ENCODE measurements at regions not wholly inside any gene's neighbourhood (a gene's known extent, or its start where the extent isn't known, plus 50 kb on each side); places are given as distances from the start of the nearest gene placed in this dataset.
"Not testable (repeated sequence)": the region's sequence is repeated elsewhere in the genome, so short reads cannot be mapped to it uniquely, and the experiment has no call there.

GRCh38 chr6:119942078-119942752, 592.7 kb upstream of the MAN1A1 start:
- no peaks in the 10 kb centered on the region for H3K36me3 Mint-ChIP-seq

DNA sequence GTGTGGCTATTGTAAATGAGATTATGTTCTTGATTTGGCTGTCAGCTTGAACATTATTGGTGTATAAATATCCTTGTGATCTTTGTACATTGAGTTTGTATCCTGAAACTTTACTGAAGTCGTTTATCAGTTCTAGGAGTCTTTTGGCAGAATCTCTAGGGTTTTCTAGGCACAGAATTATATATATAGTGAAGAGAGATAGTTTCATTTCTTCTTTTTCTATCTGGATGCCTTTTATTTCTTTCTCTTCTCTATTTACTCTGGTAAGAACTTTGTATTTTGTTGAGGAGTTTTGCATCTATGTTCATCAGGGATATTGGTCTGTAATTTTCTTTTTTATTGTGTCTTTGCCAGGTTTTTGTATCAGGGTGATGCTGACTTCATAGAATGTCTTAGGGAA, 589.2 kb upstream of the MAN1A1 start:
- Histone ChIP-seq H3K9me3 (no peaks in the 10 kb centered on the region), H3K36me3 (ENCODE audit: control insufficient read depth in 2 of 2, extremely low read depth in 1 of 2, insufficient read depth in 1 of 2, low read length in 1 of 2) (no peaks in the 10 kb centered on the region), H3K4me3 (ENCODE audit: control insufficient read depth in 1 of 2, extremely low read depth in 1 of 2, low read length in 1 of 2) (no peak overlapping the region), H3K27me3 (replicated peaks in 1 of 2; ENCODE audit: control insufficient read depth in 2 of 2, extremely low read depth in 1 of 2, insufficient read depth in 2 of 2, low read length in 1 of 2) (peaks cover 0 to 3% of the 10 kb centered on the region in 2 experiments), H3K4me1 (ENCODE audit: control insufficient read depth in 1 of 2, extremely low read depth in 1 of 2, insufficient read depth in 2 of 2, low read length in 2 of 2) (no peaks in the 10 kb centered on the region), H3K27ac (ENCODE audit: low read length) (no peak overlapping the region)
- POLR2A ChIA-PET = no interaction called here
- no peak for ATAC-seq (replicated peaks in 1 of 4)
- Mint-ChIP-seq H3K27me3 (no peaks in the 10 kb centered on the region), H3K9me3 (peaks cover 0 to 3% (median 0%) of the 10 kb centered on the region in 3 donors), H3K4me1 (no peaks in the 10 kb centered on the region), H3K27ac (no peak overlapping the region), H3K4me3 (no peak overlapping the region), H3K36me3 (no peaks in the 10 kb centered on the region)
- WGBS (ENCODE audit: insufficient coverage) = no CpG with 5 or more reads among the region's 1 CpG
- CTCF ChIA-PET = no interaction called here
- DNase-seq = no peak

More at GRCh38 chr6:119942078-119942752, 592.7 kb upstream of the MAN1A1 start:
- no peak overlapping the region for H3K27ac Mint-ChIP-seq
- ChIA-PET POLR2A (no interaction called here), CTCF (no interaction called here)
- no peaks in the 10 kb centered on the region for H3K4me1 ChIP-seq (ENCODE audit: control insufficient read depth in 1 of 2, extremely low read depth in 1 of 2, insufficient read depth in 2 of 2, low read length in 2 of 2)
- no peaks in the 10 kb centered on the region for H3K27me3 Mint-ChIP-seq
- H3K36me3 ChIP-seq (ENCODE audit: control insufficient read depth in 2 of 2, extremely low read depth in 1 of 2, insufficient read depth in 1 of 2, low read length in 1 of 2) = no peaks in the 10 kb centered on the region
- ATAC-seq (replicated peaks in 1 of 4) (no peak), DNase-seq (no peak)
- H3K4me3 Mint-ChIP-seq = no peak overlapping the region
- no peak overlapping the region for H3K4me3 ChIP-seq (ENCODE audit: control insufficient read depth in 1 of 2, extremely low read depth in 1 of 2, low read length in 1 of 2)
- H3K9me3 ChIP-seq = no peaks in the 10 kb centered on the region
- H3K27ac ChIP-seq (ENCODE audit: low read length) = no peak overlapping the region
- peaks cover 0 to 3% (median 0%) of the 10 kb centered on the region in 3 donors for H3K9me3 Mint-ChIP-seq
- WGBS (ENCODE audit: insufficient coverage) = 70% methylated on average over 3 of the region's 3 CpGs
- H3K27me3 ChIP-seq (replicated peaks in 1 of 2; ENCODE audit: control insufficient read depth in 2 of 2, extremely low read depth in 1 of 2, insufficient read depth in 2 of 2, low read length in 1 of 2) = peaks cover 0 to 3% of the 10 kb centered on the region in 2 experiments
- H3K4me1 Mint-ChIP-seq = no peaks in the 10 kb centered on the region

DNA sequence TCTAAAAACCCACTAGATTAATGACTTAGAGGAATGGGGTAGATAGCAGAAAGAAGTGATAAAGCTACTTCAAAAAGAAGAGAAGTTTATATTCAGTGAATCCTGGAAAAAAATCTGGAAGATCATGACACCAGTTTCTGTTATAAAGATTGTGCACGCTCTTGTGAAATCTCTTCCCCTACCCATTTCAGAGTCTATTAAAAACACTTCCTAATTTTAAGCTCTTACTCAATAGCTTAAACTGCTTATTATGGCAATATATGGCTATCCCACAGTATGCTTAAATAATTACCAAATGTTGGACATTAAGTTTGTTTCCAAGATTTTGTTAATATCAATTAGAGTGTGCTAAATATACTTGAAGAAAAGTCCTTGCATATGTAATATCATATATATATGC, 585.3 kb upstream of the MAN1A1 start:
- Mint-ChIP-seq H3K4me3 (no peak overlapping the region), H3K36me3 (no peaks in the 10 kb centered on the region), H3K27me3 (no peaks in the 10 kb centered on the region)

DNA sequence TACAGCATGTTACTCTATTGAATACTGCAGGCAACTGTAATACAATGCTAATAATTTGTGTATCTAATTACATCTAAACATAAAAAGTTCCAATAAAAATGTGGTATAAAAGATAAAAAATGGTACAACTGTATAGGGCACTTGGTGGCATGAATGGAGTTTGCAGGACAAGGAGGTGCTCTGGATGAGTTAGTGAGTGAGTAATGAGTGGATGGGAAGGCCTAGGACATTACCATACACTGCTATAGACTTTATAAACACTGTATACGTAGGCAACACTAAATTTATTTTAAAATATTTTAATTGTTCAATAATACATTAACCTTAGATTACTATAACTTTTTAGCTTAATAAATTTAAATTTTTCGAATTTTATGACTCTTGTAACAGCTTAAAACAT, 579.6 kb upstream of the MAN1A1 start:
- H3K4me1 Mint-ChIP-seq = no peaks in the 10 kb centered on the region
- ATAC-seq (replicated peaks in 1 of 4) (no peak), DNase-seq (no peak)
- POLR2A ChIA-PET = no interaction called here
- no peak overlapping the region for H3K4me3 Mint-ChIP-seq
- Histone ChIP-seq H3K27me3 (replicated peaks in 1 of 2; ENCODE audit: control insufficient read depth in 2 of 2, extremely low read depth in 1 of 2, insufficient read depth in 2 of 2, low read length in 1 of 2) (no peaks in the 10 kb centered on the region), H3K9me3 (no peaks in the 10 kb centered on the region), H3K4me3 (ENCODE audit: control insufficient read depth in 1 of 2, extremely low read depth in 1 of 2, low read length in 1 of 2) (no peak overlapping the region), H3K36me3 (ENCODE audit: control insufficient read depth in 2 of 2, extremely low read depth in 1 of 2, insufficient read depth in 1 of 2, low read length in 1 of 2) (no peaks in the 10 kb centered on the region), H3K27ac (ENCODE audit: low read length) (no peak overlapping the region), H3K4me1 (ENCODE audit: control insufficient read depth in 1 of 2, extremely low read depth in 1 of 2, insufficient read depth in 2 of 2, low read length in 2 of 2) (no peaks in the 10 kb centered on the region)
- H3K36me3 Mint-ChIP-seq = no peaks in the 10 kb centered on the region
- no CpG with 5 or more reads among the region's 2 CpGs for WGBS (ENCODE audit: insufficient coverage)
- H3K27me3 Mint-ChIP-seq = no peaks in the 10 kb centered on the region
- CTCF ChIA-PET = no interaction called here
- peaks cover 20 to 24% (median 22%) of the 10 kb centered on the region in 3 donors for H3K9me3 Mint-ChIP-seq
- no peak overlapping the region for H3K27ac Mint-ChIP-seq

More for the DNA sequence above, 585.3 kb upstream of the MAN1A1 start:
- H3K27ac Mint-ChIP-seq = no peak overlapping the region
- peaks cover 0 to 3% (median 0%) of the 10 kb centered on the region in 3 donors for H3K9me3 Mint-ChIP-seq
- Histone ChIP-seq H3K27ac (ENCODE audit: low read length) (no peak overlapping the region), H3K4me1 (ENCODE audit: control insufficient read depth in 1 of 2, extremely low read depth in 1 of 2, insufficient read depth in 2 of 2, low read length in 2 of 2) (no peaks in the 10 kb centered on the region), H3K9me3 (no peaks in the 10 kb centered on the region), H3K27me3 (replicated peaks in 1 of 2; ENCODE audit: control insufficient read depth in 2 of 2, extremely low read depth in 1 of 2, insufficient read depth in 2 of 2, low read length in 1 of 2) (no peaks in the 10 kb centered on the region), H3K36me3 (ENCODE audit: control insufficient read depth in 2 of 2, extremely low read depth in 1 of 2, insufficient read depth in 1 of 2, low read length in 1 of 2) (no peaks in the 10 kb centered on the region), H3K4me3 (ENCODE audit: control insufficient read depth in 1 of 2, extremely low read depth in 1 of 2, low read length in 1 of 2) (no peak overlapping the region)
- ChIA-PET POLR2A (interaction anchor here in 1 of 2 donors (0.5 kb wide), 1 partner anchor 39 kb away, joined by 3 read pairs; no protein-coding TSS in a partner anchor), CTCF (no interaction called here)
- H3K4me1 Mint-ChIP-seq = no peaks in the 10 kb centered on the region
- no CpG with 5 or more reads among the region's 1 CpG for WGBS (ENCODE audit: insufficient coverage)
- ATAC-seq (replicated peaks in 1 of 4) (no peak), DNase-seq (no peak)

DNA sequence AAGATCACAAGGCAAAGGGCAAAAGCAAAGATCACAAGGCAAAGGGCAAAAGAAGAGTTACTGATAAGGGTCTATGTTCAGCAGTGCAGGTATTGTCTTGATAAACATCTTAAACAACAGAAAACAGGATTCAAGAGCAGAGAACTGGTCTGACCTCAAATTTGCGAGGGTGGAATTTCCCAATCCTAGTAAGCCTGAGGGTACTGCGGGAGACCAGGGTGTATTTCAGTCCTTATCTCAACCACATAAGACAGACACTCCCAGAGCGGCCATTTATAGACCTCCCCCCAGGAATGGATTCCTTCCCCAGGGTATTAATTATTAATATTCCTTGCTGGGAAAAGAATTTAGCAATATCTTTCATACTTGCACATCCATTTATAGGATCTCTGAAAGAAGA, 575.3 kb upstream of the MAN1A1 start:
- DNase-seq; H3K27me3 ChIP-seq (replicated peaks in 1 of 2; ENCODE audit: control insufficient read depth in 2 of 2, extremely low read depth in 1 of 2, insufficient read depth in 2 of 2, low read length in 1 of 2); ATAC-seq (replicated peaks in 1 of 4); H3K4me1 ChIP-seq (ENCODE audit: control insufficient read depth in 1 of 2, extremely low read depth in 1 of 2, insufficient read depth in 2 of 2, low read length in 2 of 2); CTCF ChIA-PET; H3K27ac ChIP-seq (ENCODE audit: low read length); H3K4me1 Mint-ChIP-seq; H3K36me3 ChIP-seq (ENCODE audit: control insufficient read depth in 2 of 2, extremely low read depth in 1 of 2, insufficient read depth in 1 of 2, low read length in 1 of 2); POLR2A ChIA-PET; H3K9me3 ChIP-seq; H3K27ac Mint-ChIP-seq; H3K36me3 Mint-ChIP-seq; H3K27me3 Mint-ChIP-seq; H3K4me3 ChIP-seq (ENCODE audit: control insufficient read depth in 1 of 2, extremely low read depth in 1 of 2, low read length in 1 of 2); H3K4me3 Mint-ChIP-seq: not testable (repeated sequence)
- WGBS (ENCODE audit: insufficient coverage) = no CpG with 5 or more reads among the region's 3 CpGs
- peaks cover 22 to 55% (median 34%) of the 10 kb centered on the region in 3 donors for H3K9me3 Mint-ChIP-seq

DNA sequence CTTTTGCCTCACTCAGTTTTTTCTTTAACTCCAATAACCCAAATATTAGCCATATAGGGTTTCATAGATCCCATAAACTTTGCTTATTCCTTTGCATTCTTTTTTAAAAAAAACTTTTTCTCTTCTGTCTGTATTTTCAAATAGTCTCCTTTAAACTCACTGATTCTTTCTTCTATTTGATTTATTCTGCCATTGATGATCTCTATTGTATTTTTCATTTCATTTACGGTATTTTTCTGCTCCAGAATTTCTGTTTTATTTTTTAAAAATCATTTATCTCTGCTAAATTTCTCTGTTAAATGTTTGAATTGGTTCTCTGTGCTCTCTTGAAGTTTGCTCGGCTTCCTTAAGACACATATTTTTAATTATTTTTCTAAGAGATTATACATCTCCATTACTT, 573.3 kb upstream of the MAN1A1 start:
- ATAC-seq (replicated peaks in 1 of 4) (no peak), DNase-seq (no peak)
- Mint-ChIP-seq H3K9me3 (peaks cover 19 to 57% (median 36%) of the 10 kb centered on the region in 3 donors), H3K4me1 (no peaks in the 10 kb centered on the region), H3K27ac (no peak overlapping the region), H3K4me3 (no peak overlapping the region), H3K36me3 (no peaks in the 10 kb centered on the region), H3K27me3 (no peaks in the 10 kb centered on the region)
- Histone ChIP-seq H3K9me3 (no peaks in the 10 kb centered on the region), H3K27ac (ENCODE audit: low read length) (no peak overlapping the region), H3K36me3 (ENCODE audit: control insufficient read depth in 2 of 2, extremely low read depth in 1 of 2, insufficient read depth in 1 of 2, low read length in 1 of 2) (no peaks in the 10 kb centered on the region), H3K27me3 (replicated peaks in 1 of 2; ENCODE audit: control insufficient read depth in 2 of 2, extremely low read depth in 1 of 2, insufficient read depth in 2 of 2, low read length in 1 of 2) (no peaks in the 10 kb centered on the region), H3K4me1 (ENCODE audit: control insufficient read depth in 1 of 2, extremely low read depth in 1 of 2, insufficient read depth in 2 of 2, low read length in 2 of 2) (no peaks in the 10 kb centered on the region), H3K4me3 (ENCODE audit: control insufficient read depth in 1 of 2, extremely low read depth in 1 of 2, low read length in 1 of 2) (no peak overlapping the region)
- ChIA-PET CTCF (no interaction called here), POLR2A (no interaction called here)
- WGBS (ENCODE audit: insufficient coverage) = no CpG with 5 or more reads among the region's 2 CpGs

GRCh38 chr6:119921491-119922010, 572.0 kb upstream of the MAN1A1 start:
- Histone ChIP-seq H3K36me3 (ENCODE audit: control insufficient read depth in 2 of 2, extremely low read depth in 1 of 2, insufficient read depth in 1 of 2, low read length in 1 of 2) (no peaks in the 10 kb centered on the region), H3K27me3 (replicated peaks in 1 of 2; ENCODE audit: control insufficient read depth in 2 of 2, extremely low read depth in 1 of 2, insufficient read depth in 2 of 2, low read length in 1 of 2) (no peaks in the 10 kb centered on the region), H3K4me3 (ENCODE audit: control insufficient read depth in 1 of 2, extremely low read depth in 1 of 2, low read length in 1 of 2) (no peak overlapping the region), H3K27ac (ENCODE audit: low read length) (no peak overlapping the region), H3K9me3 (no peaks in the 10 kb centered on the region), H3K4me1 (ENCODE audit: control insufficient read depth in 1 of 2, extremely low read depth in 1 of 2, insufficient read depth in 2 of 2, low read length in 2 of 2) (no peaks in the 10 kb centered on the region)
- CTCF ChIA-PET = no interaction called here
- ATAC-seq (replicated peaks in 1 of 4) (no peak), DNase-seq (no peak)
- POLR2A ChIA-PET = no interaction called here
- Mint-ChIP-seq H3K4me1 (no peaks in the 10 kb centered on the region), H3K36me3 (no peaks in the 10 kb centered on the region), H3K4me3 (no peak overlapping the region), H3K27ac (no peak overlapping the region), H3K9me3 (peaks cover 14 to 52% (median 32%) of the 10 kb centered on the region in 3 donors), H3K27me3 (no peaks in the 10 kb centered on the region)
